ENCODE measurements at regions not wholly inside any gene's neighbourhood (a gene's known extent, or its start where the extent isn't known, plus 50 kb on each side); places are given as distances from the start of the nearest gene placed in this dataset.

DNA sequence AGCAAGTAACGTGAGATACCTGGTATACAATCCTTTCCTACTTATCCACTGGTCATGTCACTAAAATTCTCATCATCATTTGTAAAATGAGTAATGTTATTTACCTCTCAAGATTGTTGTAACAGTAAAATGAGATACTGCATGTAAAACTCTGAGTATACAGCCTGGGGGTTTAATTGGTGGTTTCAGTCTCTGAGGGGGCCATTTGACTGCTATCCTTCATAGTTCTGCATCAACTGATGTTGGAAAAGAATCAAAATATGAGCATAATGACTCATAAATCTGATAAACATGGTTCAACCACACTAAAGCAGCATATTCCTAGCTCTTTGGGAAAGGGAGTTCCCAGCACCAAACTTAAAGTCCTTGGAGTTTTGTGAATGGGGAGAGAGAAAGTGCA is 181.0 kb upstream of the GHR start:
- ChIA-PET POLR2A (no interaction called here), CTCF (no interaction called here)
- Histone ChIP-seq H3K36me3 (ENCODE audit: control insufficient read depth in 2 of 2, insufficient read depth in 1 of 2, low read length in 2 of 2) (no peaks in the 10 kb centered on the region), H3K4me3 (ENCODE audit: low read depth, low read length) (no peak overlapping the region), H3K4me1 (ENCODE audit: control insufficient read depth, insufficient read depth, low read length) (no peaks in the 10 kb centered on the region), H3K27ac (ENCODE audit: extremely low read depth, low read depth, low read length) (no peak overlapping the region), H3K9me3 (ENCODE audit: control insufficient read depth, insufficient read depth, low read depth, low read length) (no peaks in the 10 kb centered on the region)
- TF ChIP-seq ZNF169 (tag by site-specific recombination; IDR thresholded peaks at IDR 0.05) (no peak), GLI4 (tag by site-specific recombination; IDR thresholded peaks at IDR 0.05) (no peak), KLF1 (tag by site-specific recombination; IDR thresholded peaks at IDR 0.05) (no peak), ZNF48 (tag by site-specific recombination; IDR thresholded peaks at IDR 0.05) (no peak), ZNF600 (tag by site-specific recombination; IDR thresholded peaks at IDR 0.05) (no peak), ZNF76 (tag by site-specific recombination; IDR thresholded peaks at IDR 0.05; ENCODE audit: borderline replicate concordance, low read depth) (no peak), MZF1 (tag by site-specific recombination; IDR thresholded peaks at IDR 0.05; ENCODE audit: borderline replicate concordance) (no peak), ZNF350 (tag by site-specific recombination; IDR thresholded peaks at IDR 0.05) (no peak), ZNF473 (tag by site-specific recombination; IDR thresholded peaks at IDR 0.05) (no peak), ZNF707 (tag by site-specific recombination; IDR thresholded peaks at IDR 0.05) (no peak), ZNF132 (tag by site-specific recombination; IDR thresholded peaks at IDR 0.05; ENCODE audit: borderline replicate concordance) (no peak), ZNF366 (tag by site-specific recombination; conservative IDR thresholded peaks at IDR 0.05) (no peak), ZNF391 (tag by site-specific recombination; IDR thresholded peaks at IDR 0.05; ENCODE audit: borderline replicate concordance, low read depth) (no peak), ZNF184 (tag by site-specific recombination; IDR thresholded peaks at IDR 0.05) (no peak), ZSCAN30 (tag by site-specific recombination; IDR thresholded peaks at IDR 0.05) (no peak), ZNF791 (tag by site-specific recombination; IDR thresholded peaks at IDR 0.05) (no peak)
- TF ChIP-seq, protein P1, sequence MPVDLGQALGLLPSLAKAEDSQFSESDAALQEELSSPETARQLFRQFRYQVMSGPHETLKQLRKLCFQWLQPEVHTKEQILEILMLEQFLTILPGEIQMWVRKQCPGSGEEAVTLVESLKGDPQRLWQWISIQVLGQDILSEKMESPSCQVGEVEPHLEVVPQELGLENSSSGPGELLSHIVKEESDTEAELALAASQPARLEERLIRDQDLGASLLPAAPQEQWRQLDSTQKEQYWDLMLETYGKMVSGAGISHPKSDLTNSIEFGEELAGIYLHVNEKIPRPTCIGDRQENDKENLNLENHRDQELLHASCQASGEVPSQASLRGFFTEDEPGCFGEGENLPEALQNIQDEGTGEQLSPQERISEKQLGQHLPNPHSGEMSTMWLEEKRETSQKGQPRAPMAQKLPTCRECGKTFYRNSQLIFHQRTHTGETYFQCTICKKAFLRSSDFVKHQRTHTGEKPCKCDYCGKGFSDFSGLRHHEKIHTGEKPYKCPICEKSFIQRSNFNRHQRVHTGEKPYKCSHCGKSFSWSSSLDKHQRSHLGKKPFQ (tag by site-specific recombination; IDR thresholded peaks at IDR 0.05) = no peak
- TF ChIP-seq, protein P2, sequence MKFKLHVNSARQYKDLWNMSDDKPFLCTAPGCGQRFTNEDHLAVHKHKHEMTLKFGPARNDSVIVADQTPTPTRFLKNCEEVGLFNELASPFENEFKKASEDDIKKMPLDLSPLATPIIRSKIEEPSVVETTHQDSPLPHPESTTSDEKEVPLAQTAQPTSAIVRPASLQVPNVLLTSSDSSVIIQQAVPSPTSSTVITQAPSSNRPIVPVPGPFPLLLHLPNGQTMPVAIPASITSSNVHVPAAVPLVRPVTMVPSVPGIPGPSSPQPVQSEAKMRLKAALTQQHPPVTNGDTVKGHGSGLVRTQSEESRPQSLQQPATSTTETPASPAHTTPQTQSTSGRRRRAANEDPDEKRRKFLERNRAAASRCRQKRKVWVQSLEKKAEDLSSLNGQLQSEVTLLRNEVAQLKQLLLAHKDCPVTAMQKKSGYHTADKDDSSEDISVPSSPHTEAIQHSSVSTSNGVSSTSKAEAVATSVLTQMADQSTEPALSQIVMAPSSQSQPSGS (tag by site-specific recombination; IDR thresholded peaks at IDR 0.05; ENCODE audit: low read depth) = no peak
- TF ChIP-seq, protein P3, sequence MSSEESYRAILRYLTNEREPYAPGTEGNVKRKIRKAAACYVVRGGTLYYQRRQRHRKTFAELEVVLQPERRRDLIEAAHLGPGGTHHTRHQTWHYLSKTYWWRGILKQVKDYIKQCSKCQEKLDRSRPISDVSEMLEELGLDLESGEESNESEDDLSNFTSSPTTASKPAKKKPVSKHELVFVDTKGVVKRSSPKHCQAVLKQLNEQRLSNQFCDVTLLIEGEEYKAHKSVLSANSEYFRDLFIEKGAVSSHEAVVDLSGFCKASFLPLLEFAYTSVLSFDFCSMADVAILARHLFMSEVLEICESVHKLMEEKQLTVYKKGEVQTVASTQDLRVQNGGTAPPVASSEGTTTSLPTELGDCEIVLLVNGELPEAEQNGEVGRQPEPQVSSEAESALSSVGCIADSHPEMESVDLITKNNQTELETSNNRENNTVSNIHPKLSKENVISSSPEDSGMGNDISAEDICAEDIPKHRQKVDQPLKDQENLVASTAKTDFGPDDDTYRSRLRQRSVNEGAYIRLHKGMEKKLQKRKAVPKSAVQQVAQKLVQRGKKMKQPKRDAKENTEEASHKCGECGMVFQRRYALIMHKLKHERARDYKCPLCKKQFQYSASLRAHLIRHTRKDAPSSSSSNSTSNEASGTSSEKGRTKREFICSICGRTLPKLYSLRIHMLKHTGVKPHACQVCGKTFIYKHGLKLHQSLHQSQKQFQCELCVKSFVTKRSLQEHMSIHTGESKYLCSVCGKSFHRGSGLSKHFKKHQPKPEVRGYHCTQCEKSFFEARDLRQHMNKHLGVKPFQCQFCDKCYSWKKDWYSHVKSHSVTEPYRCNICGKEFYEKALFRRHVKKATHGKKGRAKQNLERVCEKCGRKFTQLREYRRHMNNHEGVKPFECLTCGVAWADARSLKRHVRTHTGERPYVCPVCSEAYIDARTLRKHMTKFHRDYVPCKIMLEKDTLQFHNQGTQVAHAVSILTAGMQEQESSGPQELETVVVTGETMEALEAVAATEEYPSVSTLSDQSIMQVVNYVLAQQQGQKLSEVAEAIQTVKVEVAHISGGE (tag by site-specific recombination; conservative IDR thresholded peaks at IDR 0.05; ENCODE audit: low read depth) = no peak
- TF ChIP-seq, protein P4, sequence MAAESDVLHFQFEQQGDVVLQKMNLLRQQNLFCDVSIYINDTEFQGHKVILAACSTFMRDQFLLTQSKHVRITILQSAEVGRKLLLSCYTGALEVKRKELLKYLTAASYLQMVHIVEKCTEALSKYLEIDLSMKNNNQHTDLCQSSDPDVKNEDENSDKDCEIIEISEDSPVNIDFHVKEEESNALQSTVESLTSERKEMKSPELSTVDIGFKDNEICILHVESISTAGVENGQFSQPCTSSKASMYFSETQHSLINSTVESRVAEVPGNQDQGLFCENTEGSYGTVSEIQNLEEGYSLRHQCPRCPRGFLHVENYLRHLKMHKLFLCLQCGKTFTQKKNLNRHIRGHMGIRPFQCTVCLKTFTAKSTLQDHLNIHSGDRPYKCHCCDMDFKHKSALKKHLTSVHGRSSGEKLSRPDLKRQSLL (tag by site-specific recombination; IDR thresholded peaks at IDR 0.05) = no peak

Measured in HEK293 (cell line).